GM21447 (cell line): ENCODE measurements at regions not wholly inside any gene's neighbourhood (a gene's known extent, or its start where the extent isn't known, plus 50 kb on each side); places are given as distances from the start of the nearest gene placed in this dataset.

Source experiments
- ATAC-seq: cut with Tn5 transposase; IDR thresholded peaks from one replicate; pipeline ENCODE4 v1.9.1; 2021; ENCODE audit not compliant: unreplicated experiment

DNA sequence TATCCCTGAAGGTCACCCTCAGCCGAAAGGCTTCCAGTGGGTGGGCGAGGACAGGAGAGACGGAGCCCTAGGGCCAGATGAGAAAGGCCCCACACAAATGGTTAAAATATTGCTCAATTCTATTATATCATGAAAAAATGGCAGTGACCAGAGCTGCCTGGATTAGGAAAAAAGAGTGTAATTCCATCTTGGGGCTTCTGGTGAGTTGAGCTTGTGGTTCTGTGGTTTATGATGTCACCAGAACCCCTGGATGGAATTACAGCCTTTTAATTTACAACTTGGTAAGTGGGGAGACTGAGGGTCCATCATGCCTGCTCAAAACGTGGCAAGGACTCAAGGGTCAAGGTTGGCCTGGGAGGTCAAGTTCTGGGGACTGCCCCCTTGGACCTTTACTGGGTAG lies 55.5 kb upstream of the STC2 start:
- ATAC-seq: no peak

DNA sequence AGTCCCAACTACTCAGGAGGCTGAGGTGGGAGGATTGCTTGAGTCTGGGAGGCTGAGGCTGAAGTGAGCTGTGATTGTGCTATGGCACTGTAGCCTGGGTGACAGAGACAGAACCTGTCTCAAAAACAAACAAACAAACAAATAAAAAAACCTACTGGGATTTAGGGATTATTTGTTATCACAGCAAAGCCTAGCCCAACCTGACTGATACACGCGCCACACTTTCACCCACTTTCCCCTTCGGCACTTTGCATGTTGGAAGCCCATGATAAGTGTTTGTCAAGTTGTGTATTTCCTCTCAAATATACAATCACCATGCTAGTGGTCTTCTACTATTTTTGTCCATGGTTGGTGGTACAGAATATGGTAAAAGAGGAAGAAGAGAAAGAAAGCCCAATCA lies 50.5 kb upstream of the STC2 start:
- ATAC-seq: no peak
